GM18868 (cell line): ENCODE measurements at regions not wholly inside any gene's neighbourhood (a gene's known extent, or its start where the extent isn't known, plus 50 kb on each side); places are given as distances from the start of the nearest gene placed in this dataset.
"Not testable (repeated sequence)": the region's sequence is repeated elsewhere in the genome, so short reads cannot be mapped to it uniquely, and the experiment has no call there.

ENCODE experiments used
- ATAC-seq: cut with Tn5 transposase; IDR thresholded peaks from one replicate; pipeline ENCODE4 v1.9.1; 2021; ENCODE audit warnings: mild to moderate bottlenecking, moderate library complexity; ENCODE audit not compliant: unreplicated experiment

GRCh38 chr22:25448435-25449051, 115.9 kb upstream of the GRK3 start:
- ATAC-seq = peak; percentile 26

DNA sequence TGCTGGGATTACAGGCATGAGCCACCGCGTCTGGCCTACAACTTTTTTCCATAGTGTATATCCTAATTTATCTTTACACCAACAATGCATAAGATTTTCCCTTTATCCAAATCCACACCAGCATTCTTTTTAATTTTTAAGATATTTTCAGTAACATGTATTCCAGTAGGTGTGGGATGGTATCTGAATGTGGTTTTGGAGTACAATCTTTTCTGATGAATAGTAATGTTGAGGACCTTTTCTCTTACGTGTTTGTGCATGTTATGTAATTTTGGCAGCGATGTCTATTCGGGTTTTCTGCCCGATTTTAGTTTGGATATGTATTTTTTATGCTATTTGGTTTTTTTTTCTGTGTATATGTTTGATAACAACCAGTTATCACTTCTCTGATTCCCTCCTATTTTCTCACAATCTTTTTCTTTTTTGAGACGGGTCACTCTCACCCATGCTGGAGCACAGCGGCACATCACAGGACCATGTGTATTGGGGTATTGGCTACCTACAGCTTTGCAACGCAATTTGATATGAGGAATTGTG, 114.6 kb upstream of the GRK3 start:
- no peak for ATAC-seq

DNA sequence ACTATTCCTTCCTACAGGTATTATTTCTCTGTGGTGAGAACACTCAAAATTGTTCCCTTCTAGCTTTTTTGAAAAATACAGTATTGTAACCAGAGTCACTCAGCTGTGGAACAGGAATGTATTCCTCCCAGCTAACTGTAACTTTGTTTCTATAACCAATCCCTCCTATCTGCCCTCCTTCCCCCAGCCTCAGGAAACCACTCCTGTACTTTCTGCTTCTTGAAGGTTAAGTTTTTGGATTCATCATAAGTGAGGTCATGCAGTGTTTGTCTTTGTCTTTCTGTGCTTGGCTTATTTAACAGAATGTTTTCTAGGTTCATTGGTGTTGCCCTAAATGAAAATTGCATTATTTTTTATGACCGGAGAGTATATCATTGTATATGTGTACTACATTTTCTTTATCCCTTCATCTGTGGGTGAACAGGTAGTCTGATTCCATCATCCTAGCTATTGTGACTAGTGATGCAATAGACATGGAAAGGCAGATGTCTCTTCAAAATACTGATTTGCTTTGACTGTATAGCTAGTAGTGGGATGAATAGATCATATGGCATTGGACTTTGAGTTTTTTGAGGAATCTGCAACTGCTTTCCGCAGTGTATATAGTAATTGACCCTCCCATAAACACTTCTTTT, 112.9 kb upstream of the GRK3 start:
- ATAC-seq = no peak

- no peak for ATAC-seq
These were observed 112.3 kb upstream of the GRK3 start for GRCh38 chr22:25452116-25452700.

DNA sequence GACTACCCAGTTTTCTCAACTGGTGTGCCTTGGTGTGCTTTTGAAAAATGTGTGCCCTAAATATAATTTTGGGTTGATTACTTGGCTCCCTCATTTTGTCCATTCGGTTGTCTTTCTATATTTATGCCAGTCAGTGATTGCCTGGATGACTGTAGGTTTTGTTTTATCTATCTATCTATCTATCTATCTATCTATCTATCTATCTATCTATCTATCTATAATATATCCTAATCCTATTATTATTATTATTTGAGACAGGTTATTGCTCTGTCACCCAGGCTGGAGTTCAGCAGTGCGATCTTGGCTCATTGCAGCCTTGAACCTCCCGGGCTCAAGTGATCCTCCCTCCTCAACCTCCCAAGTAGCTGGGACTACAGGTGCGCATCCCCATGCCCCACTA, 111.4 kb upstream of the GRK3 start:
- no peak for ATAC-seq

- no peak for ATAC-seq
These were observed 110.9 kb upstream of the GRK3 start for GRCh38 chr22:25453557-25453956.

DNA sequence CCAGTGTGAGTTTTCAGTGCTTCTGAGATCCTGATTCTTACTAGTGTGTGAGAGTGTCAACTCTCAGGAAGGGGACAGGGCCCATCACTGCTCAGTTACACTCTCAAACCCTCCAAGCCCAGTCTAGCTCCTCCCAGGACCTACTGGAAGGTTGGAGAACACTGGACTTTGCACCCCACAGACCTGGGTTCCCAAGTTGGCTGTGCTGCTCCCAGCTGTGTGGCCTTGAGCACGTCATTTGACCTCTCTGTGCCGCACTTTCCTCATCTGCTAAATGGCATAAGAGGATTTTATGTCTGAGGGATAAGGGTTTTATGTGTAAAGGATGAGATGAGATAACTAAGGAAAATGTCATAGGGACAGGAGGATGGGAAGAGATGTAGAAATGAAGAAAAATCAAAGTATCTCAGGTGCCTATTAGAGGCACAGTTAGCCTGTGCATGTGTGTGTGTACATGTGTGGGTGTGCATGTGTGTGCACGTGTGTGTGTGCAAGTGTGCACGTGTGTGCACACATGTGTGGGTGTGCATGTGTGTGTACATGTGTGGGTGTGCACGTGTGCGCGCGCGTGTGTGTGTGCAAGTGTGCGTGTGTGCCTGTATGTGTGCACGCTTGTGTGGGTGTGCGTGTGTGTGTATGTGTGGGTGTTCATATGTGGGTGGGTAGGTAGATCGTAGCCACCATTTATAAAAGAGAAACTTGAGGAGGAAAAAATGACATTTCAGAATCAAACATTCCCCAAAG, 108.0 kb upstream of the GRK3 start:
- not testable (repeated sequence) for ATAC-seq

- not testable (repeated sequence) for ATAC-seq
These were observed 105.8 kb upstream of the GRK3 start for GRCh38 chr22:25458631-25459030.

DNA sequence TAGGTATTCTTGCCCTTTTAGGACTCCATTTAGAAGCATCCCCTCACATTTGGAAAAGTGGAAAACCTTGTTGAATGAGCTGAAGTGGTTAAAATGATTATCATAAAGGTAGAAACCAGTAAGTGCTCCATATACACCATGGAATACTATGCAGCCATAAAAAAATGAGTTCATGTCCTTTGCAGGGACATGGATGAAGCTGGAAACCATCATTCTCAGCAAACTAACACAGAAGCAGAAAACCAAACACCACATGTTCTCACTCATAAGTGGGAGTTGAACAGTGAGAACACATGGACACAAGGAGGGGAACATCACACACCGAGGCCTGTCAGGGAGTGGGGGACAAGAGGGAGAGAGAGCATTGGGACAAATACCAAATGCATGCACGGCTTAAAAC, 103.8 kb upstream of the GRK3 start:
- not testable (repeated sequence) for ATAC-seq

GRCh38 chr22:25461301-25461700, 103.2 kb upstream of the GRK3 start:
- no peak for ATAC-seq

DNA sequence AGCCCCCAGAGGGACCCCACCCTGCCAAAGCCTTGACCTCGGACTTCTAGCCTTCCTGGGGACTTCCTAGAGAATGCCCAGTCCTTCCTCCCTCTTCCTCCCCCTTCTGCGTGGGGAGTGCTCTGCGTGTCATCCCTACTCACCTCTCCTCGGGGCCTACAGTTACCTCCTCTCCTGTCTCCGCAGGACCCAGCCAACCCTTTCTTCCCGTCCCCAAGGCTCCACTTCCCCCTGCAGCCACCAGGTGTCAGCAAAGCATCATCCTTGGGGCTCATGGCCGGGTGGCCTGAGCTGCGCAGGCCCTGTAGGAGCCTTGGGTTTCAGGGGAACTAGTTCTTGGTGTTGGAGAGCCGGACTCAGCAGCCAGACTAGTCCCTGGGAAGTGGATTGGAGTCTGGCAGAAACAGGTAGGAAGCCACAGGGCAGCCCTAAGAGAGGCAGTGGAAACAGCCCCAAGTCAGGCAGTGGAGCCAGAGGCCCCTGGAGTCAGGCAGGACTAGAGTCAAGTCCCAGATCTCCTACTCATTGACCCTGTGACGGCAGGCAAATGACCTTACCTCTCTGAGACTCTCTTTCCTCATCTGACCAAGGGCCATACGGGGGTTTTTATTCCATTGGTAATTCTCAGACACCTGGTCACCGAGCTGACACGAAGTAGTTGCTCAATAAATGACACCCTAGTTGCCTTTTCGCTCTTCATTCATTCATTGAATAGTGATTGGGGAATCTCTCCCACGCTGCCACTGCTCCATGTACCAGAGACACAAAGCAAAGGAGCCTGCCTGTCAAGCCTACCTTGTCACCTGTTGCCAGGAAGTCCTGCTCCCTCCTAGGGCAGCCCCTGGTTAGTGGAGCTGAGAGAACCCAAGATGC, 101.8 kb upstream of the GRK3 start:
- ATAC-seq = peak; percentile 74

GRCh38 chr22:25463347-25463628, 101.2 kb upstream of the GRK3 start:
- not testable (repeated sequence) for ATAC-seq

DNA sequence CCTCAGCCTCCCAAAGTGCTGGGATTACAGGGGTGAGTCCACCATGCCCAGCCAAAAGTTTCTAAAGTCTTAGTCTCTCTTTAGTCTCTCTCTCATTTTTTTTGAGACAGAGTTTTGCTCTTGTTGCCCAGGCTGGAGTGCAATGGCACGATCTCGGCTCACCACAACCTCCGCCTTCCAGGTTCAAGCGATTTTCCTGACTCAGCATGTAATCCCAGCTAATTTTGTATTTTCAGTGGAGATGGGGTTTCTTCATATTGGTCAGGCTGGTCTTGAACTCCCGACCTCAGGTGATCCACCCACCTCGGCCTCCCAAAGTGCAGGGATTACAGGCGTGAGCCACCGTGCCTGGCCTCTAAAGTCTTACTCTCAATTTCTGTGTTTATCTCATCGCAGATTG, 100.1 kb upstream of the GRK3 start:
- ATAC-seq = not testable (repeated sequence)

DNA sequence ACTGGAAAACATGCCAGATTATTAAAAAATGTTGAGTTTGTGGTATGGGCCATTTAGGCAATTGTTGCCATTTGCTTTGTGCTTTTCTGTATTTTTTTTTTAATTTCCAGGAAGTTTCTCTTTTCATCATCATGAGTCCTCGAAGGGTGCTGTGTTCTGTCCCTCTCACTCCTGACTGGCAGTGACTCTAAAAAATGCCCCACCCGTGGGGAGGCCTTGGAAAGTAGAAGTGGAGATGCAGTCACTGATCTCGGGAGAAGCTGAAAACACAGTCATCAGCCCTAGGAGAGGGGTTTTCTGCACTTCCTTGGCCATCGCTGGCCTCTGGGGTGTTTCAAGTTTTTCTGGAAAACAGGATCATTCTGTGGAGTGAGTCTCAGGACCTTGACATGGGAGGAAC, 98.5 kb upstream of the GRK3 start:
- no peak for ATAC-seq

DNA sequence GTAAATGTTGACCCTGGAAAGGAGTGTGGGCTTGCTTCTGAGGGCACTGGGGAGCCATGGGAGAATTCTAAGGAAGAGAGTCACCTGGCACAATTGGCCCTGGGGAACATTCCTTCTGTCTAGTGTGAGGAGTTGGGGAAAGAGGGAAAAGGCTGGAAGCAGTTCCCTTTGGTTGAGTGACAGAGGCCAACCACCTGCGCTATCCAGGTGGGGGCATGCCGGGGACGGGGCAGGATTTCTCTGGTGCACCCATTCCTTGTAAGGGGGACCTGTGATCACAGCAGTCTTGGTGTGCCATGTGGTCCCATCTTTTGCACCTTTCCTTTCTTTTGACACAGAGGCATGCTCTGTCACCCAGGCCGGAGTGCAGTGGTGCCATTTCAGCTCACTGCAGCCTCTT, 92.1 kb upstream of the GRK3 start:
- no peak for ATAC-seq

DNA sequence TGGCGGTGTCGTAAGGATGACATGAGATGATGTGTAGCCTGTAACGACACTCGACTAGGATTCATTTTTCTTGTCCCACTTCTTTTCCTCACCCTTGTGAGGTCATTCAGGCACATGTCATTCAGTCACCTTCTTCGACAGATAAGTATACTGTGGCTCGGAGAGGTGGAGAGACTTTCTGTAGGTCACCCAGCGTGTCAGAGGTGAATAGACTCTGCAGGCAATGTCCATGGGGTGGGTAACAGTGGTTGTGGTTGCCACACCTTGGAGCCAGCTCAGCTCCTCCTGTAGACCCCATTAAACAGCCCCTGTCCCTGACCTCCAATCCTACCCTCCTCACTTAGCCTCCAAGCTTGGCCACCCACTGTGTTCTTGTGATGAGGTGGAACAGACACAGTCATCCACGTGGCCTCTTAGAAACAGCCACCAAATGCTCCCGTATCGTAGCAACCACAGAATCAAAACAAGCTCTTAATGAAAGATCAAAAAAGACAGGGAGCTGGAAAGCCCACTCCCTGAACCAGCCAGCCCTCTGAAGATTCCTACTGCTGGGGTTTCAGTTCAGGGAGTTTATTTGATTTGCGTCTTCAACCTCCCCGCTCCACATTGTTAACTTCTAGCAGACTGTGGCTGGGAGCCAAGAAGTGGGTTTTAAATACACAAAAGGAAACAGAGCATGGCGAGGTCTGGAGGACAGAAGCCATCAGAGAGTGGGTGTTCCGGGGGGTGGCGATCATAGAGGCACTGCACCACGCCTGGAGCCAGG, 89.0 kb upstream of the GRK3 start:
- ATAC-seq = no peak

- no peak for ATAC-seq
These were observed 87.1 kb upstream of the GRK3 start for GRCh38 chr22:25477358-25477757.

DNA sequence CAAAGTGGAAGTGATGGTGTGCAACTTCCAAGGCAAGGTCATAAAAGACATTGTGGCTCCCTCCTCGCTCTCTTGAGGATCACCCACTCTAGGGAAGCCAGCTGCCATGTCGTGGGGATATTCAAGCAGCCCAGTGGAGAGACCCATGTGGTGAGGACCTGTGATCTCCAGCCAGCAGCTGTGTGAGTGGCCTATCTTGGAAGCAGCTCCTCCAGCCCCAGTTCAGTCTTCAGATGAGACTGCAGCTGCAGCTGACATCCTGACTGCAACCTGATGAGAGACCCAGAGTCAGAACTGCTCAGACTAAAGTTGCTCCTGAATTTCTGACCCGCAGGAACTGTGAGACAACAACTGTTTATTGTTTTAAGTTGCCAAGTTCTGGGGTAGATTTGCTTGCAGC, 86.4 kb upstream of the GRK3 start:
- ATAC-seq = no peak

DNA sequence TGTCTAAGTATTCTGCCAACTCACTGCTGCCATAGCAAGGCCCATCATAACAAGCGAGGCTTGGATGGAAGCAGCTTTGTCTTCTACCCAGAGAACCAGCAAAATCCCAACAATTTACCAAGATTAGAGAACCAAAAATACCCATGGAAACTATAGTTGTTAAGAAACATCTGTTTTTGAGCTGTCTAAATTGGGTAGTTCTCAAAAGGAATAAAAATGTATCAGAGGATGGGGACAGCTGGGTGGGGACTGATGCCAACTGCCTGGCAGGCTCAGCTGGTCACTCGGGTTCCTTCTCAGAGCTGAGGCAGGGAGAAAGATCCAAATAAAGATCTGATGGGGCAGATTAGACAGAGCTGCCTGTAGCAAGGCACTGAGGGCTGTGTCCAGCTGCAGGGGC, 85.9 kb upstream of the GRK3 start:
- no peak for ATAC-seq

- not testable (repeated sequence) for ATAC-seq
These were observed 83.6 kb upstream of the GRK3 start for GRCh38 chr22:25480868-25481267.
